ENCODE measurements at regions not wholly inside any gene's neighbourhood (a gene's known extent, or its start where the extent isn't known, plus 50 kb on each side); places are given as distances from the start of the nearest gene placed in this dataset.
"Not testable (repeated sequence)": the region's sequence is repeated elsewhere in the genome, so short reads cannot be mapped to it uniquely, and the experiment has no call there.

DNA sequence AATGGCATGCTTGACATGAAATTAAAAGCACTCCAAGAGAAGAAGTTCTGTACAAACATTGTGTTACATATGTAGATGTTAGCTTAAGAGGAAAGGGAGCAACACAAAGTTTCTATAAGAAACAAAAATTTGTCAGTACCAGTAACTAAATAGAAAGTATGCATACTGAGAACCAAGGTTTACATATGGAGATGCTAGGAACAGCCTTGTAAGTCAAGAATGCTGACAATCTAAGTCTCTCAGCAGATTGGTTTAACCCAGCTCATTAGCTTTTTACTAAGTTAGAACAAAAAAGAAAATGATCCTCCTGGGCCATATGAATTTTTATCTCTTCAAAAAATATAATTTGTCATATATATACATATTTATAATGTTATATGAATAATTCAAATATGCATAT is 2022.1 kb upstream of the ACO1 start:
- H3K36me3 ChIP-seq (ENCODE audit: control insufficient read depth, insufficient read depth, low read length), result no peaks in the 10 kb centered on the region
- no peaks in the 10 kb centered on the region for H3K4me1 ChIP-seq (ENCODE audit: control insufficient read depth, insufficient read depth, low read length)
- CTCF ChIA-PET, result no interaction called here
- H3K9me3 ChIP-seq (ENCODE audit: control insufficient read depth, insufficient read depth, low read depth, low read length), result no peaks in the 10 kb centered on the region
- in situ Hi-C loops (cut with HindIII; ENCODE audit: low pct_unique_long_range_greater_than_20kb, low sequenced_read_pairs) (no loop called here), intact Hi-C loops (cut with micrococcal nuclease; ENCODE audit: unreplicated experiment) (no loop called here)
- no peak overlapping the region for H3K27ac ChIP-seq (ENCODE audit: low read length)
- no TSS peak for BruUV-seq (replicated peaks)
- DNase-seq (ENCODE audit: low read depth, low spot score) (no peak), ATAC-seq (no peak)
- no peak overlapping the region for H3K4me3 ChIP-seq (ENCODE audit: low read depth in 2 of 2, low read length in 2 of 2)
- TF ChIP-seq CTCF (IDR thresholded peaks at IDR 0.05) (no peak), SIN3A (IDR thresholded peaks at IDR 0.05; ENCODE audit: borderline replicate concordance, insufficient read depth, low read depth, low read length) (no peak), POLR2AphosphoS5 (IDR thresholded peaks at IDR 0.05; ENCODE audit: low read depth, low read length) (no peak), TCF7L2 (IDR thresholded peaks at IDR 0.05; ENCODE audit: low read depth, low read length) (no peak)
- TF ChIP-seq, protein P1, sequence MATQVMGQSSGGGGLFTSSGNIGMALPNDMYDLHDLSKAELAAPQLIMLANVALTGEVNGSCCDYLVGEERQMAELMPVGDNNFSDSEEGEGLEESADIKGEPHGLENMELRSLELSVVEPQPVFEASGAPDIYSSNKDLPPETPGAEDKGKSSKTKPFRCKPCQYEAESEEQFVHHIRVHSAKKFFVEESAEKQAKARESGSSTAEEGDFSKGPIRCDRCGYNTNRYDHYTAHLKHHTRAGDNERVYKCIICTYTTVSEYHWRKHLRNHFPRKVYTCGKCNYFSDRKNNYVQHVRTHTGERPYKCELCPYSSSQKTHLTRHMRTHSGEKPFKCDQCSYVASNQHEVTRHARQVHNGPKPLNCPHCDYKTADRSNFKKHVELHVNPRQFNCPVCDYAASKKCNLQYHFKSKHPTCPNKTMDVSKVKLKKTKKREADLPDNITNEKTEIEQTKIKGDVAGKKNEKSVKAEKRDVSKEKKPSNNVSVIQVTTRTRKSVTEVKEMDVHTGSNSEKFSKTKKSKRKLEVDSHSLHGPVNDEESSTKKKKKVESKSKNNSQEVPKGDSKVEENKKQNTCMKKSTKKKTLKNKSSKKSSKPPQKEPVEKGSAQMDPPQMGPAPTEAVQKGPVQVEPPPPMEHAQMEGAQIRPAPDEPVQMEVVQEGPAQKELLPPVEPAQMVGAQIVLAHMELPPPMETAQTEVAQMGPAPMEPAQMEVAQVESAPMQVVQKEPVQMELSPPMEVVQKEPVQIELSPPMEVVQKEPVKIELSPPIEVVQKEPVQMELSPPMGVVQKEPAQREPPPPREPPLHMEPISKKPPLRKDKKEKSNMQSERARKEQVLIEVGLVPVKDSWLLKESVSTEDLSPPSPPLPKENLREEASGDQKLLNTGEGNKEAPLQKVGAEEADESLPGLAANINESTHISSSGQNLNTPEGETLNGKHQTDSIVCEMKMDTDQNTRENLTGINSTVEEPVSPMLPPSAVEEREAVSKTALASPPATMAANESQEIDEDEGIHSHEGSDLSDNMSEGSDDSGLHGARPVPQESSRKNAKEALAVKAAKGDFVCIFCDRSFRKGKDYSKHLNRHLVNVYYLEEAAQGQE (IDR thresholded peaks at IDR 0.05; ENCODE audit: insufficient read depth in 1 of 2, low read depth in 2 of 2, low read length in 1 of 2), result no peak
- H3K27me3 ChIP-seq (ENCODE audit: control insufficient read depth, insufficient read depth, low read length), result no peaks in the 10 kb centered on the region
- POLR2A ChIA-PET, result no interaction called here

DNA sequence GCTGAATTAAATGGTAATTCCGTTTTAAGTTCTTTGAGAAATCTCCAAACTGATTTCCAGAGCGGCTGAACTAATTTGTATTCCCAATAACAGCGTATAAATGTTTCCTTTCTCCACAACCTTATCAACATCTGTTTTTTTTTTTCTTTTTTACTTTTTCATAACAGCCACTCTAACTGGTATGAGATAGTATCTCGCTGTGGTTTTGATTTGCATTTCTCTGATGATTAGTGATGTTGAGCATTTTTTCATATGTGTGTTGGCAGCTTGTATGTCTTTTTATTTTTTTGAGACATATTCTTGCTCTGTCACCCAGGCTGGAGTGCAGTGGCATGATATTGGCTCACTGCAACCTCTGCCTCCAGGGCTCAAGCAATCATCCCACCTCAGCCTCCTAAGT is 2018.3 kb upstream of the ACO1 start:
- H3K27me3 ChIP-seq (ENCODE audit: control insufficient read depth, insufficient read depth, low read length); POLR2A ChIA-PET; H3K4me3 ChIP-seq (ENCODE audit: low read depth in 2 of 2, low read length in 2 of 2); ATAC-seq; H3K9me3 ChIP-seq (ENCODE audit: control insufficient read depth, insufficient read depth, low read depth, low read length); DNase-seq (ENCODE audit: low read depth, low spot score); H3K27ac ChIP-seq (ENCODE audit: low read length); in situ Hi-C loops (cut with HindIII; ENCODE audit: low pct_unique_long_range_greater_than_20kb, low sequenced_read_pairs); H3K4me1 ChIP-seq (ENCODE audit: control insufficient read depth, insufficient read depth, low read length); intact Hi-C loops (cut with micrococcal nuclease; ENCODE audit: unreplicated experiment); H3K36me3 ChIP-seq (ENCODE audit: control insufficient read depth, insufficient read depth, low read length); BruUV-seq (replicated peaks); CTCF ChIA-PET: not testable (repeated sequence)

DNA sequence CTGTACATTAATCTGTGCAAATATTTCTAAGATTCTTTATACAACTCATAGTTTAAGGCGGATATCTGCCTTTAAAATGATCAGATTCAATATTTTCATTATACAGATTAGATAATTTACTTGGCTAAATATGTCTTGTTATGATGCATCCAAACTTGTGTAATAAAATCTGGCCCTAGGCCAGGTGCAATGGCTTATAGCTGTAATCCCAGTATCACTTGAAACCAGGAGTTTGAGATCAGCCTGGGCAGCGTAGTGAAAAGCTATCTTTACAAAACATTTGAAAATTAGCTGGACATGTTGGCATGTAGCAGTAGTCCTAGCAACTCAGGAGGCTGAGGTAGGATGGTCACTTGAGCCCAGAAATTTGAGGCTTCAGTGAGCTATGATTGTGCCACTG is 2002.2 kb upstream of the ACO1 start:
- DNase-seq (ENCODE audit: low read depth, low spot score) (no peak), ATAC-seq (no peak)
- intact Hi-C loops (cut with micrococcal nuclease; ENCODE audit: unreplicated experiment) (no loop called here), in situ Hi-C loops (cut with HindIII; ENCODE audit: low pct_unique_long_range_greater_than_20kb, low sequenced_read_pairs) (no loop called here)
- CTCF ChIA-PET, result no interaction called here
- Histone ChIP-seq H3K36me3 (ENCODE audit: control insufficient read depth, insufficient read depth, low read length) (no peaks in the 10 kb centered on the region), H3K9me3 (ENCODE audit: control insufficient read depth, insufficient read depth, low read depth, low read length) (no peaks in the 10 kb centered on the region), H3K4me3 (ENCODE audit: low read depth in 2 of 2, low read length in 2 of 2) (no peak overlapping the region), H3K4me1 (ENCODE audit: control insufficient read depth, insufficient read depth, low read length) (no peaks in the 10 kb centered on the region), H3K27me3 (ENCODE audit: control insufficient read depth, insufficient read depth, low read length) (no peaks in the 10 kb centered on the region), H3K27ac (ENCODE audit: low read length) (no peak overlapping the region)
- no peak for TF ChIP-seq POLR2AphosphoS5 (IDR thresholded peaks at IDR 0.05; ENCODE audit: low read depth, low read length)
- TF ChIP-seq, protein P1 (IDR thresholded peaks at IDR 0.05; ENCODE audit: insufficient read depth in 1 of 2, low read depth in 2 of 2, low read length in 1 of 2), result no peak
- TF ChIP-seq SIN3A (IDR thresholded peaks at IDR 0.05; ENCODE audit: borderline replicate concordance, insufficient read depth, low read depth, low read length), result no peak
- TF ChIP-seq TCF7L2 (IDR thresholded peaks at IDR 0.05; ENCODE audit: low read depth, low read length), result no peak
- no peak for TF ChIP-seq CTCF (IDR thresholded peaks at IDR 0.05)
- POLR2A ChIA-PET, result no interaction called here
- BruUV-seq (replicated peaks), result no TSS peak
